GM23248 (cell line): ENCODE measurements at regions not wholly inside any gene's neighbourhood (a gene's known extent, or its start where the extent isn't known, plus 50 kb on each side); places are given as distances from the start of the nearest gene placed in this dataset.

Experiments used
- DNase-seq: peaks from one replicate; pipeline ENCODE4 v3.0.0-alpha.2; 2015
- H2AFZ ChIP-seq: fragments of 200-600 bp; sonication (generic); 2 replicates; pipeline ENCODE4 v1.6.1; 2016; ENCODE audit warnings: antibody characterized with exemption
- H3F3A ChIP-seq: fragments of 200-600 bp; sonication (generic); 2 replicates; pipeline ENCODE4 v1.6.1; 2016; ENCODE audit warnings: mild to moderate bottlenecking, antibody characterized with exemption, mixed run types; ENCODE audit not compliant: insufficient read depth
- H3K27ac ChIP-seq: fragments of 200-600 bp; sonication (generic); 2 replicates; pipeline ENCODE4 v1.5.1; 2016; ENCODE audit warnings: mild to moderate bottlenecking
- H3K27me3 ChIP-seq: fragments of 200-600 bp; sonication (generic); replicated peaks from 2 replicates; pipeline ENCODE4 v1.6.1; 2016; ENCODE audit warnings: mild to moderate bottlenecking; ENCODE audit not compliant: insufficient read depth
- H3K36me3 ChIP-seq: fragments of 200-600 bp; sonication (generic); 2 replicates; pipeline ENCODE4 v1.6.1; 2016; ENCODE audit warnings: low read depth, mild to moderate bottlenecking
- H3K4me1 ChIP-seq: fragments of 200-600 bp; sonication (generic); 2 replicates; pipeline ENCODE4 v1.6.1; 2016; ENCODE audit warnings: mild to moderate bottlenecking; ENCODE audit not compliant: insufficient read depth
- H3K4me2 ChIP-seq: fragments of 200-600 bp; sonication (generic); one replicate; pipeline ENCODE4 v1.6.1; 2016; ENCODE audit warnings: mild to moderate bottlenecking; ENCODE audit not compliant: unreplicated experiment
- H3K4me3 ChIP-seq: fragments of 200-600 bp; sonication (generic); 2 replicates; pipeline ENCODE4 v1.5.1; 2016; ENCODE audit warnings: mild to moderate bottlenecking
- H3K79me2 ChIP-seq: fragments of 200-600 bp; sonication (generic); 2 replicates; pipeline ENCODE4 v1.6.1; 2016; ENCODE audit warnings: mild to moderate bottlenecking; ENCODE audit not compliant: insufficient read depth
- H3K9ac ChIP-seq: fragments of 200-600 bp; sonication (generic); 2 replicates; pipeline ENCODE4 v1.6.1; 2016; ENCODE audit warnings: mild to moderate bottlenecking
- H3K9me2 ChIP-seq: fragments of 200-600 bp; sonication (generic); 2 replicates; pipeline ENCODE4 v1.6.1; 2016; ENCODE audit warnings: mixed run types, mild to moderate bottlenecking, moderate library complexity; ENCODE audit not compliant: insufficient read depth
- H3K9me3 ChIP-seq: fragments of 200-600 bp; sonication (generic); one replicate; pipeline ENCODE4 v1.6.1; 2017; ENCODE audit warnings: low read depth
- H4K20me1 ChIP-seq: fragments of 200-600 bp; sonication (generic); 2 replicates; pipeline ENCODE4 v1.6.0; 2016; ENCODE audit not compliant: insufficient read depth
- EZH2 ChIP-seq: fragments of 200-600 bp; sonication (generic); IDR thresholded peaks from 2 replicates; pipeline ENCODE4 v1.6.1; 2018; ENCODE audit warnings: antibody characterized with exemption, mild to moderate bottlenecking; ENCODE audit not compliant: insufficient read depth, poor library complexity, severe bottlenecking
- EZH2phosphoT487 ChIP-seq: fragments of 200-600 bp; sonication (generic); IDR thresholded peaks from 2 replicates; pipeline ENCODE4 v1.6.1; 2018; ENCODE audit warnings: antibody characterized with exemption, moderate library complexity, mild to moderate bottlenecking, low read depth; ENCODE audit not compliant: insufficient read depth
- WGBS, 2 experiments: methylation state at CpG; one replicate each; pipeline ENCODE4 v1.1.6; 2015 to 2017; ENCODE audit warnings: low lambda C conversion rate in 2 of 2, low coverage in 1 of 2; ENCODE audit errors: missing lambda C conversion rate in 2 of 2; 5-methylcytosine and 5-hydroxymethylcytosine counted together
- in situ Hi-C: fragments of 300-500 bp; cut with MboI; formaldehyde crosslinking; loops from 2 replicates; pipeline ENCODE4 v1.15.0; 2020

- no peak overlapping the region for H2AFZ ChIP-seq
- TF ChIP-seq EZH2phosphoT487 (no peak), EZH2 (no peak)
- in situ Hi-C loops, result no loop called here
- no peak overlapping the region for H3K27ac ChIP-seq
- no peak overlapping the region for H3K4me3 ChIP-seq
- H3K9me2 ChIP-seq, result no peaks in the 10 kb centered on the region
- H3K9ac ChIP-seq, result no peak overlapping the region
- peaks cover 13% of the 10 kb centered on the region for H3F3A ChIP-seq
- DNase-seq, result no peak
- H3K4me1 ChIP-seq, result peaks cover 15% of the 10 kb centered on the region
- H3K27me3 ChIP-seq, result no peaks in the 10 kb centered on the region
- H3K79me2 ChIP-seq, result peaks cover 36% of the 10 kb centered on the region
- H3K36me3 ChIP-seq, result no peaks in the 10 kb centered on the region
- WGBS, 2 experiments, result 90 to 99% methylated on average over 3 of the region's 3 CpGs
- no peaks in the 10 kb centered on the region for H4K20me1 ChIP-seq
- H3K9me3 ChIP-seq, result no peaks in the 10 kb centered on the region
- H3K4me2 ChIP-seq, result no peak overlapping the region
These were observed 624.8 kb downstream of the LIG4 start for GRCh38 chr13:107590556-107590955.

- WGBS, 2 experiments, result 81 to 85% methylated on average over 2 of the region's 2 CpGs
- no peaks in the 10 kb centered on the region for H3K9me3 ChIP-seq
- no peaks in the 10 kb centered on the region for H4K20me1 ChIP-seq
These were observed 627.7 kb downstream of the LIG4 start for GRCh38 chr13:107587681-107588080.

GRCh38 chr13:107586216-107586615 is 629.1 kb downstream of the LIG4 start:
- no peaks in the 10 kb centered on the region for H3K36me3 ChIP-seq
- peak overlapping the region; percentile 27 for H3K27ac ChIP-seq
- no peaks in the 10 kb centered on the region for H3K9me3 ChIP-seq
- no peak overlapping the region for H3K9ac ChIP-seq
- H3K27me3 ChIP-seq, result no peaks in the 10 kb centered on the region
- H3K79me2 ChIP-seq, result peaks cover 53% of the 10 kb centered on the region
- no peak overlapping the region for H2AFZ ChIP-seq
- 15 to 17% methylated on average over 2 of the region's 2 CpGs for WGBS, 2 experiments
- no peaks in the 10 kb centered on the region for H3K9me2 ChIP-seq
- peak overlapping the region; percentile 38 for H3K4me2 ChIP-seq
- no peak overlapping the region for H3K4me3 ChIP-seq
- peaks cover 19% of the 10 kb centered on the region for H3F3A ChIP-seq
- H4K20me1 ChIP-seq, result no peaks in the 10 kb centered on the region
- in situ Hi-C loops, result no loop called here
- DNase-seq, result peak; percentile 86
- H3K4me1 ChIP-seq, result peaks cover 25% of the 10 kb centered on the region
- TF ChIP-seq EZH2phosphoT487 (no peak), EZH2 (no peak)

More at GRCh38 chr13:107587681-107588080, 627.7 kb downstream of the LIG4 start:
- TF ChIP-seq EZH2phosphoT487 (no peak), EZH2 (no peak)
- peaks cover 25% of the 10 kb centered on the region for H3K4me1 ChIP-seq
- H3K9me2 ChIP-seq, result no peaks in the 10 kb centered on the region
- no peak overlapping the region for H3K4me3 ChIP-seq
- no peak overlapping the region for H3K4me2 ChIP-seq
- H2AFZ ChIP-seq, result no peak overlapping the region
- no peaks in the 10 kb centered on the region for H3K36me3 ChIP-seq
- no peak for DNase-seq
- peaks cover 42% of the 10 kb centered on the region for H3K79me2 ChIP-seq
- in situ Hi-C loops, result no loop called here
- H3F3A ChIP-seq, result peaks cover 19% of the 10 kb centered on the region
- no peak overlapping the region for H3K27ac ChIP-seq
- H3K27me3 ChIP-seq, result no peaks in the 10 kb centered on the region
- H3K9ac ChIP-seq, result no peak overlapping the region

DNA sequence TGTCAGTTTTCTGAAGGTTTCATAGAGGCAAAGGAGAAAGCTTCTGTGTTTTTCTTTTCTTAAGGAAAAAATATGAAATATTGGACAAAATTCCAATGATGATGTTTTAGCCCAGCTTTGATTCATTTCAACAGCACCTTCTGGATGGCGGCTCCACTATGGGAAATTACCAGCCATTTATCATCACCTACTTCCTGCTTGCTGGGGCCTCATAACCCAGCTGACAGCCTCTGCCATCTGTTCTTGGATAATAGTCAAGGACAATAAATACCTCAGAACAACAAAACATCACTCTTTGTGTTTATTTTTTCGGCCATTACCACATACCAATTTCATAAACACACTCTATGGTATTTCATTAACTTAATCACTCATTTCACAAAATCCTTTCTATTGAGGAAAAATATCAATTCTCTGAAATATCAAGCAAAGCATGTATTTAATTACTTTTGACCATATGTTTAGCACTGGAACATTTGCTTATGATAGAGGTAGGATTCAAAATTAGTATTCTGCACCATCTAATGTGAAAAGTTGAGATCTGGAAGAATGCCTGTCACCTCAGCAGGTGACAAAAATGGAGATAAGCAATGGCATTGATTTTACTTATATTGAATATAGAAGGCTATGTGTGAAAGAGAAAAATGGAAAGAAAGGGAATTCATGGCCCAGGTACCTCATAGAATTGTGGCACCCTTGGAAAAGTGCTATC is 629.7 kb downstream of the LIG4 start:
- 6% methylated on average over 2 of the region's 2 CpGs for WGBS, 2 experiments
- no peaks in the 10 kb centered on the region for H3K9me2 ChIP-seq
- peak overlapping the region; percentile 27 for H3K27ac ChIP-seq
- H2AFZ ChIP-seq, result no peak overlapping the region
- no peaks in the 10 kb centered on the region for H4K20me1 ChIP-seq
- TF ChIP-seq EZH2phosphoT487 (no peak), EZH2 (no peak)
- no peak overlapping the region for H3K9ac ChIP-seq
- no peaks in the 10 kb centered on the region for H3K9me3 ChIP-seq
- H3K4me1 ChIP-seq, result peaks cover 25% of the 10 kb centered on the region
- peak; percentile 34 for DNase-seq
- H3F3A ChIP-seq, result peaks cover 19% of the 10 kb centered on the region
- H3K27me3 ChIP-seq, result no peaks in the 10 kb centered on the region
- H3K79me2 ChIP-seq, result peaks cover 54% of the 10 kb centered on the region
- in situ Hi-C loops, result no loop called here
- no peak overlapping the region for H3K4me3 ChIP-seq
- H3K4me2 ChIP-seq, result peak overlapping the region; percentile 38
- no peaks in the 10 kb centered on the region for H3K36me3 ChIP-seq
